H1 (cell line): ENCODE measurements at regions not wholly inside any gene's neighbourhood (a gene's known extent, or its start where the extent isn't known, plus 50 kb on each side); places are given as distances from the start of the nearest gene placed in this dataset.

Experiments
- CTCF ChIA-PET: fragments of 300-600 bp; sonication (Branson Sonifier 250); formaldehyde crosslinking; loops from one replicate; lab custom pipeline; 2021; ENCODE audit not compliant: partially characterized antibody; lab: Charles Lee
- POLR2A ChIA-PET: fragments of 300-600 bp; sonication (Branson Sonifier 250); formaldehyde crosslinking; loops from one replicate; lab custom pipeline; 2021; ENCODE audit warnings: inconsistent platforms; ENCODE audit not compliant: partially characterized antibody; lab: Charles Lee
- DNase-seq, 2 experiments: peaks; one replicate each; pipeline versions ENCODE4 v3.0.0 to v3.0.0-alpha.2; 2010 to 2022; ENCODE audit warnings: low spot score in 2 of 2, low read depth in 1 of 2, mixed read lengths in 1 of 2
- FAIRE-seq: peaks from 2 replicates; lab custom pipeline; 2011; peaks lifted over from hg19 to GRCh38; lab: Jason Lieb, UNC
- H2AFZ ChIP-seq: 2 replicates; pipeline ENCODE4 v1.8.1; 2012; ENCODE audit warnings: low read length, inconsistent platforms
- H2AK5ac ChIP-seq: 2 replicates; pipeline ENCODE4 v1.6.1; 2013; ENCODE audit warnings: low read depth, low read length
- H2BK120ac ChIP-seq: replicated peaks from 2 replicates; pipeline ENCODE3; 2013; ENCODE audit warnings: low read depth, low read length, inconsistent platforms
- H2BK12ac ChIP-seq: 2 replicates; pipeline ENCODE4 v1.6.1; 2013; ENCODE audit warnings: low read depth, low read length
- H2BK15ac ChIP-seq: 2 replicates; pipeline ENCODE4 v1.6.1; 2013; ENCODE audit warnings: low read length
- H2BK20ac ChIP-seq: 2 replicates; pipeline ENCODE4 v1.6.1; 2013; ENCODE audit warnings: low read length
- H2BK5ac ChIP-seq: 2 replicates; pipeline ENCODE4 v1.6.1; 2013; ENCODE audit warnings: low read depth, low read length
- H3K14ac ChIP-seq: 2 replicates; pipeline ENCODE4 v1.6.1; 2013; ENCODE audit warnings: inconsistent platforms; ENCODE audit not compliant: insufficient read length
- H3K18ac ChIP-seq: 2 replicates; pipeline ENCODE4 v1.6.1; 2013; ENCODE audit warnings: low read length; ENCODE audit errors: extremely low read depth
- H3K23ac ChIP-seq: 2 replicates; pipeline ENCODE4 v1.6.1; 2013; ENCODE audit warnings: inconsistent platforms; ENCODE audit not compliant: insufficient read length
- H3K23me2 ChIP-seq: 2 replicates; pipeline ENCODE4 v1.6.1; 2013; ENCODE audit warnings: low read depth, low read length
- H3K27ac ChIP-seq: 2 replicates; pipeline ENCODE4 v1.6.1; 2011; ENCODE audit warnings: low read depth, low read length, inconsistent platforms
- H3K27me3 ChIP-seq, 4 experiments: replicated peaks in 1 of 4; 1 replicate in 1 of 4; 2 replicates in 3 of 4; pipeline versions ENCODE4 v1.6.1 to v1.8.1; 2011 to 2013; ENCODE audit warnings: low read length in 3 of 4, mild to moderate bottlenecking in 3 of 4, inconsistent platforms in 2 of 4, mixed read lengths in 2 of 4, moderate library complexity in 1 of 4; ENCODE audit not compliant: control insufficient read depth in 3 of 4, insufficient read depth in 3 of 4; ENCODE audit errors: extremely low read depth in 1 of 4
- H3K36me3 ChIP-seq, 4 experiments: 2 replicates each; pipeline versions ENCODE4 v1.6.1 to v1.8.1; 2011 to 2013; ENCODE audit warnings: mild to moderate bottlenecking in 4 of 4, low read length in 3 of 4, moderate library complexity in 2 of 4, control low read depth in 1 of 4, inconsistent platforms in 1 of 4; ENCODE audit not compliant: insufficient read depth in 4 of 4, control insufficient read depth in 2 of 4
- H3K4ac ChIP-seq: replicated peaks from 2 replicates; pipeline ENCODE3; 2013; ENCODE audit warnings: low read length, low read depth, mixed read lengths, inconsistent platforms; ENCODE audit not compliant: insufficient read length
- H3K4me1 ChIP-seq, 4 experiments: replicated peaks in 1 of 4; 1 replicate in 1 of 4; 2 replicates in 3 of 4; pipeline versions ENCODE4 v1.6.1 to v1.8.1; 2011 to 2013; ENCODE audit warnings: low read length in 3 of 4, inconsistent platforms in 2 of 4, mixed read lengths in 1 of 4; ENCODE audit not compliant: insufficient read depth in 4 of 4, control insufficient read depth in 3 of 4
- H3K4me2 ChIP-seq, 2 experiments: 2 replicates each; pipeline versions ENCODE4 v1.6.1 to v1.8.1; 2011 to 2013; ENCODE audit warnings: low read depth in 2 of 2, low read length in 2 of 2, control low read depth in 1 of 2, inconsistent platforms in 1 of 2, mild to moderate bottlenecking in 1 of 2; ENCODE audit not compliant: insufficient read depth in 1 of 2
- H3K4me3 ChIP-seq, 4 experiments: fragments of 200-600, 300-600 bp in 1 of 4; sonication (generic), shearing (Covaris generic), sonication (Bioruptor Twin) in 1 of 4; 2 replicates each; pipeline versions ENCODE4 v1.5.1 to v1.8.1; 2011 to 2016; ENCODE audit warnings: low read length in 4 of 4, low read depth in 3 of 4, control low read depth in 2 of 4, inconsistent platforms in 2 of 4, mild to moderate bottlenecking in 2 of 4, mixed read lengths in 1 of 4, moderate library complexity in 1 of 4; ENCODE audit not compliant: insufficient read depth in 2 of 4; ENCODE audit errors: extremely low read depth in 1 of 4
- H3K56ac ChIP-seq: replicated peaks from 2 replicates; pipeline ENCODE3; 2013; ENCODE audit warnings: low read depth, mild to moderate bottlenecking, mixed read lengths, low read length, inconsistent platforms; ENCODE audit not compliant: insufficient read length
- H3K79me1 ChIP-seq: 2 replicates; pipeline ENCODE4 v1.6.1; 2013; ENCODE audit warnings: low read depth, low read length, control low read depth
- H3K79me2 ChIP-seq, 2 experiments: 2 replicates each; pipeline versions ENCODE4 v1.6.1 to v1.8.1; 2012 to 2013; ENCODE audit warnings: low read length in 2 of 2, mild to moderate bottlenecking in 2 of 2, inconsistent platforms in 1 of 2; ENCODE audit not compliant: insufficient read depth in 2 of 2, control insufficient read depth in 1 of 2
- H3K9ac ChIP-seq, 4 experiments: replicated peaks in 1 of 4; 1 replicate in 1 of 4; 2 replicates in 3 of 4; pipeline versions ENCODE4 v1.6.1 to v1.8.1; 2011 to 2013; ENCODE audit warnings: low read depth in 3 of 4, low read length in 3 of 4, control low read depth in 2 of 4, mild to moderate bottlenecking in 2 of 4, moderate library complexity in 2 of 4, inconsistent platforms in 1 of 4; ENCODE audit errors: extremely low read depth in 1 of 4
- H3K9me3 ChIP-seq, 2 experiments: 2 replicates each; pipeline versions ENCODE4 v1.6.1 to v1.8.1; 2012 to 2013; ENCODE audit warnings: mild to moderate bottlenecking in 2 of 2, moderate library complexity in 2 of 2, control low read depth in 1 of 2, inconsistent platforms in 1 of 2, low read depth in 1 of 2, low read length in 1 of 2, mixed read lengths in 1 of 2; ENCODE audit not compliant: insufficient read depth in 2 of 2
- H4K20me1 ChIP-seq, 2 experiments: replicated peaks in 1 of 2; 2 replicates each; pipeline versions ENCODE3 to v1.8.1; 2011 to 2013; ENCODE audit warnings: inconsistent platforms in 2 of 2, low read length in 2 of 2, mild to moderate bottlenecking in 1 of 2; ENCODE audit not compliant: insufficient read depth in 2 of 2, control insufficient read depth in 1 of 2
- H4K5ac ChIP-seq: 2 replicates; pipeline ENCODE4 v1.6.1; 2013; ENCODE audit warnings: low read length, low read depth, mixed read lengths, inconsistent platforms; ENCODE audit not compliant: insufficient read length
- H4K8ac ChIP-seq: 2 replicates; pipeline ENCODE4 v1.8.0; 2013; ENCODE audit warnings: mild to moderate bottlenecking, moderate library complexity, low read length, inconsistent platforms; ENCODE audit not compliant: insufficient read depth; ENCODE audit errors: extremely low read depth
- H4K91ac ChIP-seq: replicated peaks from 2 replicates; pipeline ENCODE3; 2013; ENCODE audit warnings: low read length, mixed read lengths, inconsistent platforms; ENCODE audit not compliant: insufficient read length
- CREB1 ChIP-seq: IDR thresholded peaks from 2 replicates; pipeline ENCODE4 v1.6.1; 2012; ENCODE audit warnings: inconsistent platforms
- MAFK ChIP-seq: IDR thresholded peaks from 2 replicates; pipeline ENCODE4 v1.6.1; 2012; ENCODE audit warnings: low read depth, mild to moderate bottlenecking, improper control_type of control experiment, low read length
- MAX ChIP-seq: IDR thresholded peaks from 2 replicates; pipeline ENCODE4 v1.6.1; 2012; ENCODE audit warnings: inconsistent platforms
- PHF8 ChIP-seq: fragments of 200-600 bp; sonication (generic); conservative IDR thresholded peaks from 2 replicates; pipeline ENCODE4 v1.7.1; 2012; ENCODE audit warnings: low read depth, mild to moderate bottlenecking, inconsistent platforms, low read length, moderate library complexity
- POU5F1 ChIP-seq: IDR thresholded peaks from 2 replicates; pipeline ENCODE4 v1.6.1; 2011; ENCODE audit warnings: low read depth, mild to moderate bottlenecking, low read length, moderate library complexity
- SIRT6 ChIP-seq: IDR thresholded peaks from one replicate; pipeline ENCODE4 v1.7.1; 2012; ENCODE audit warnings: low read length, inconsistent platforms
- TAF7 ChIP-seq: optimal IDR thresholded peaks from 2 replicates; pipeline ENCODE3; 2011; ENCODE audit warnings: low read depth, mild to moderate bottlenecking, inconsistent platforms, low read length, moderate library complexity, borderline replicate concordance
- TCF12 ChIP-seq: IDR thresholded peaks from 2 replicates; pipeline ENCODE4 v1.6.1; 2011; ENCODE audit warnings: low read depth, mild to moderate bottlenecking, low read length
- ZNF274 ChIP-seq: IDR thresholded peaks from 2 replicates; pipeline ENCODE4 v1.7.0; 2012; ENCODE audit warnings: low read length, borderline replicate concordance; ENCODE audit errors: extremely low read depth
- WGBS, 2 experiments: shearing (Covaris generic) in 1 of 2; methylation state at CpG; one replicate each; pipeline versions ENCODE4 v1.1.6 to v1.1.7; 2013 to 2015; ENCODE audit warnings: low lambda C conversion rate in 2 of 2, mixed read lengths in 2 of 2, inconsistent platforms in 1 of 2, low coverage in 1 of 2, missing lambda C conversion rate in 1 of 2; ENCODE audit not compliant: insufficient replicate concordance in 2 of 2, insufficient coverage in 1 of 2, insufficient read length in 1 of 2; ENCODE audit errors: extremely low coverage in 1 of 2, missing lambda C conversion rate in 1 of 2; 5-methylcytosine and 5-hydroxymethylcytosine counted together

GRCh38 chr18:45510656-45511055 lies 104.6 kb upstream of the SLC14A2 start:
- Histone ChIP-seq H3K56ac (no peak overlapping the region), H3K79me1 (no peaks in the 10 kb centered on the region), H2AFZ (no peak overlapping the region), H4K5ac (no peak overlapping the region), H3K4ac (no peak overlapping the region), H4K91ac (no peak overlapping the region), H3K18ac (no peak overlapping the region), H3K23me2 (no peaks in the 10 kb centered on the region), H2AK5ac (no peak overlapping the region; the same call in 1 of the 2 replicates), H3K27me3 (no peaks in the 10 kb centered on the region), H2BK15ac (no peak overlapping the region), H4K20me1 (no peaks in the 10 kb centered on the region), H2BK12ac (no peak overlapping the region), H3K4me1 (peaks cover 0 to 3% (median 0%) of the 10 kb centered on the region in 4 experiments; a peak in 2 of 7 replicates), H3K4me3 (no peak overlapping the region), H4K8ac (no peak overlapping the region), H3K79me2 (no peaks in the 10 kb centered on the region), H3K4me2 (no peak overlapping the region), H3K36me3 (no peaks in the 10 kb centered on the region), H3K9me3 (peaks cover 0 to 6% of the 10 kb centered on the region in 2 experiments; a peak in 2 of 4 replicates), H3K14ac (no peak overlapping the region), H3K9ac (no peak overlapping the region), H3K27ac (no peak overlapping the region), H3K23ac (no peak overlapping the region), H2BK20ac (no peak overlapping the region), H2BK5ac (no peak overlapping the region), H2BK120ac (no peak overlapping the region)
- POLR2A ChIA-PET, result no interaction called here
- TF ChIP-seq TAF7 (no peak), ZNF274 (no peak), POU5F1 (no peak), CREB1 (no peak), SIRT6 (no peak), PHF8 (no peak), MAX (no peak), TCF12 (no peak), MAFK (no peak)
- DNase-seq, result no peak
- WGBS, 2 experiments, result 88% methylated on average over 3 of the region's 3 CpGs; no CpG with 5 or more reads in 1 of the 2 experiments
- FAIRE-seq, result no peak
- CTCF ChIA-PET, result interaction anchor here (0.7 kb wide), 1 partner anchor 32 kb away, joined by 6 read pairs; no protein-coding TSS in a partner anchor
